ENCODE measurements at regions not wholly inside any gene's neighbourhood (a gene's known extent, or its start where the extent isn't known, plus 50 kb on each side); places are given as distances from the start of the nearest gene placed in this dataset.

DNA sequence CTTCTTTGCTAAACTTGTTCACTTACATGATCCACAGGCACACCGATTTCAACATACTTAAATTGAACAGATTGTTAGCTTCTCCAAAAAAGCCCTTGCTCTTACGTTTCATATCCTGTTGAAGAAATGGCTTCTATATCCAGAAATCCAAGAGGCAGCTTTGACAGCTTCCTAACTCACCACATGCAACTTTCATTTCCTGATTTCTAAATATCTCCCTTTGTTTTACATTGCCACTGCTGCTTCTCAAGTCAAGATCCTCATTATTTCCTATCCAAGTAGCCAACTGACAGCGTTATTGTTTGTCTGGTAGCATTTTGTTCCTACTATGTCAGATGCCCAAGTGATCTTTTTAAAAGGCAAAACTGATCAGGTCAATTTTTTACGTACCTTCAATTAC, 913.2 kb upstream of the TYRP1 start:
- H3K9me3 ChIP-seq, result peaks cover 0 to 5% (median 0%) of the 10 kb centered on the region in 12 donors
- intact Hi-C loops (cut with DNase I), result no loop called here
- H3K36me3 ChIP-seq, result no peaks in the 10 kb centered on the region
- no peak overlapping the region for H3K27ac ChIP-seq
- DNase-seq (no peak), ATAC-seq (no peak)
- H3K4me3 ChIP-seq, result no peak overlapping the region
- 70 to 79% (median 75%) methylated on average over 4 of the region's 4 CpGs for WGBS, 4 donors
- TF ChIP-seq CTCF (IDR thresholded peaks at IDR 0.05) (no peak), POLR2A (IDR thresholded peaks at IDR 0.05) (no peak)
- no peaks in the 10 kb centered on the region for H3K4me1 ChIP-seq
- no peaks in the 10 kb centered on the region for H3K27me3 ChIP-seq

GRCh38 chr9:11792870-11793269, 900.3 kb upstream of the TYRP1 start:
- TF ChIP-seq CTCF (IDR thresholded peaks at IDR 0.05), result no peak
- no peak for TF ChIP-seq POLR2A (IDR thresholded peaks at IDR 0.05)
- Histone ChIP-seq H3K4me1 (no peaks in the 10 kb centered on the region), H3K9me3 (peaks cover 0 to 3% (median 0%) of the 10 kb centered on the region in 12 donors), H3K4me3 (no peak overlapping the region), H3K36me3 (no peaks in the 10 kb centered on the region), H3K27me3 (no peaks in the 10 kb centered on the region), H3K27ac (no peak overlapping the region)
- DNase-seq (no peak), ATAC-seq (no peak)
- intact Hi-C loops (cut with DNase I), result no loop called here
- WGBS, 4 donors, result 78 to 92% (median 86%) methylated on average over 1 of the region's 1 CpG

- intact Hi-C loops (cut with DNase I), result no loop called here
- 78 to 89% (median 84%) methylated on average over 5 of the region's 5 CpGs for WGBS, 4 donors
- no peak for ATAC-seq
- H3K9me3 ChIP-seq, result peaks cover 0 to 3% (median 0%) of the 10 kb centered on the region in 12 donors
- H3K27ac ChIP-seq, result no peak overlapping the region
- H3K4me1 ChIP-seq, result no peaks in the 10 kb centered on the region
- no peak overlapping the region for H3K4me3 ChIP-seq
- TF ChIP-seq POLR2A (IDR thresholded peaks at IDR 0.05) (no peak), CTCF (IDR thresholded peaks at IDR 0.05) (no peak)
- no peaks in the 10 kb centered on the region for H3K36me3 ChIP-seq
- no peaks in the 10 kb centered on the region for H3K27me3 ChIP-seq
- DNase-seq, result no peak
Observed at GRCh38 chr9:11794984-11795383, 898.2 kb upstream of the TYRP1 start.

- no peaks in the 10 kb centered on the region for H3K4me1 ChIP-seq
- H3K9me3 ChIP-seq, result peaks cover 0 to 25% (median 5%) of the 10 kb centered on the region in 12 donors
- TF ChIP-seq POLR2A (IDR thresholded peaks at IDR 0.05) (no peak), CTCF (IDR thresholded peaks at IDR 0.05) (no peak)
- ATAC-seq (no peak), DNase-seq (no peak)
- no peaks in the 10 kb centered on the region for H3K36me3 ChIP-seq
- WGBS, 4 donors, result 31 to 41% (median 35%) methylated on average over 5 of the region's 5 CpGs
- no peak overlapping the region for H3K27ac ChIP-seq
- intact Hi-C loops (cut with DNase I), result no loop called here
- H3K27me3 ChIP-seq, result no peaks in the 10 kb centered on the region
- H3K4me3 ChIP-seq, result no peak overlapping the region
Observed at GRCh38 chr9:11805969-11806368, 887.2 kb upstream of the TYRP1 start.

All from heart left ventricle (tissue), 16 donors.